GM23248 (cell line): ENCODE measurements at regions not wholly inside any gene's neighbourhood (a gene's known extent, or its start where the extent isn't known, plus 50 kb on each side); places are given as distances from the start of the nearest gene placed in this dataset.

Experiments
- EZH2 ChIP-seq: fragments of 200-600 bp; sonication (generic); IDR thresholded peaks from 2 replicates; pipeline ENCODE4 v1.6.1; 2018; ENCODE audit warnings: antibody characterized with exemption, mild to moderate bottlenecking; ENCODE audit not compliant: insufficient read depth, poor library complexity, severe bottlenecking
- EZH2phosphoT487 ChIP-seq: fragments of 200-600 bp; sonication (generic); IDR thresholded peaks from 2 replicates; pipeline ENCODE4 v1.6.1; 2018; ENCODE audit warnings: antibody characterized with exemption, moderate library complexity, mild to moderate bottlenecking, low read depth; ENCODE audit not compliant: insufficient read depth

DNA sequence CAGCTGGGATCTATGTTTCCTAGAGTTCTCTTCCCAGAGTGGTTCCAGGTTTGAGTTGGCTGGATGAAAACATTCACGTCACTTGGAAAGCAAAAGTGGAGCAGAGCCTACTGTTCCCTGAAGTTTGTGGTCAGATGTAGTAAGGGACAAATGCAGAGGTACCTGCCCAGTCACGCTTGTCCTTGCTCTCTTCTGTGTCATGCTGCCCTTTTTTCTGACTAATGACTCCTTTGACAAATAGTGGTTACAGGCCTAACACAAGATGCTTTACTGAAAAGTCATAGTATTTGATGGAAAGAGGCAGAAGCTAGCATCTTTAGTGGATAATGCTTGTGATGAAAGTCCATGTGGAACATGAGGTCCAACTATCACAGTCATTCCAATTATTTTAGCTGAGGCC is 881.4 kb upstream of the B3GALT2 start:
- TF ChIP-seq EZH2 = no peak
- no peak for TF ChIP-seq EZH2phosphoT487
